ENCODE measurements at regions not wholly inside any gene's neighbourhood (a gene's known extent, or its start where the extent isn't known, plus 50 kb on each side); places are given as distances from the start of the nearest gene placed in this dataset.

DNA sequence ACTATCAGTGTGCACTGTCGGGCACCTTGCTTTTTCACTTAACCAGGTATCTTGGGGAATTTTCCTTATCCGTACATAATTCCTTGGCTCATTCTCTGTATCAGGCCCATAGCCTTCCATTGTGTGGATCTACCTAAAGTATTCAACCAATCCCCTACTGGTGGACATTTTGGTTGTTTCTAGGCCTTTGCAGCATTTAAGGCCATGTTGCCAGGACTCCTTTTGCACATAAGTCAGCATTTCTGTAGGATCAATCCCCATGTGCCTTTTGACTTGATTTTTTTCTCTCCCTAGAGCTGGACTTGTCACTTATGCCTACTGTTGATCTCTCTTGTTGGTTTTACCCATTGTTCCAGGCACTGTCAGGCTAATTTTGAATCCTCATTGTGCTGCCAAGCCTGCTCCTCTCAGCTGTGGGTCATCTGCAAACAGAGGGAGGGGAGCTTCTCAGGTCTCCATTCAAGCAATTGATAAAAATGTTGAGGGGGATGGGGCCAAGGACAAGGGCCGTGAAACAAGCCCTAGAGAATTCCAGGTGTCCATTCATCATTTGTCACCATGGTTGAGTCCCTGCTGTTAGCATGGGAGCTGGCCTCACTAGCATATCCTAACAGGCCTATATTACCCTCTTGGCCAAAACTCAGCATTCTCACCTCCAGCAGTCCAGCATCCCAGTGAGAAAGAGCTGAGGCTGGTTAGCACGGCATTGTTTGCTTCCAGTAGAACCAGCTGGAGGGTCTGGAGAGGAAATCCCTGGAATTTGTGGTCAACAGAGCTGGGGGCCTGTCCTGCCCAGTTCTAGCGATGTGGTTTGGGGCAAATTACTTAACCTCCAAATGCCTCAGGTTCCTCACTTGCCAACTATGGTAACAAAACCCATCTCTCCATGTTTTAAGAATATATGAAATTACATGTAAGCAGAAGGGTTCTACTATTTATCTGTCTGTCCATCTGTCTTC, 178.4 kb downstream of the MRPL14 start:
- DNase-seq: no peak

DNA sequence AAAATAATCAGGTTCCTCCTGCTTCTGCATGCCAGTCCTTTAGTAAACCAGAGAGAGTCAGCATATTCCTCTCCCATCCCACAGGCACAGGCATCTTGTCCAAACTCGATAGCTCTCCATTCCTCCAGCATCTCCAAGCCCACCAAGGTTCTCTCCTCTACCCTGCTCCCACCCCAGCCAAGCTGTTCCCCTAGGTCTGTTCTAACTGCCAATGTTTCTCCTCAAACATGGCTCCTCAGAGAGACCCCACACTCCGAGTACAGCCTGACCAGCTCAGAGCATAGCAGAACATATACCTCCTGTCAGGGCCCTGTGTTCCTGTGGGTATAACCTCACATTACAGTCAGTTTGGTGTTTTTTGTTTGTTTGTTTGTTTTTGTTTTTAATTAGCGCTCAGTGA, 177.8 kb downstream of the VEGFA start:
- no peak for DNase-seq

DNA sequence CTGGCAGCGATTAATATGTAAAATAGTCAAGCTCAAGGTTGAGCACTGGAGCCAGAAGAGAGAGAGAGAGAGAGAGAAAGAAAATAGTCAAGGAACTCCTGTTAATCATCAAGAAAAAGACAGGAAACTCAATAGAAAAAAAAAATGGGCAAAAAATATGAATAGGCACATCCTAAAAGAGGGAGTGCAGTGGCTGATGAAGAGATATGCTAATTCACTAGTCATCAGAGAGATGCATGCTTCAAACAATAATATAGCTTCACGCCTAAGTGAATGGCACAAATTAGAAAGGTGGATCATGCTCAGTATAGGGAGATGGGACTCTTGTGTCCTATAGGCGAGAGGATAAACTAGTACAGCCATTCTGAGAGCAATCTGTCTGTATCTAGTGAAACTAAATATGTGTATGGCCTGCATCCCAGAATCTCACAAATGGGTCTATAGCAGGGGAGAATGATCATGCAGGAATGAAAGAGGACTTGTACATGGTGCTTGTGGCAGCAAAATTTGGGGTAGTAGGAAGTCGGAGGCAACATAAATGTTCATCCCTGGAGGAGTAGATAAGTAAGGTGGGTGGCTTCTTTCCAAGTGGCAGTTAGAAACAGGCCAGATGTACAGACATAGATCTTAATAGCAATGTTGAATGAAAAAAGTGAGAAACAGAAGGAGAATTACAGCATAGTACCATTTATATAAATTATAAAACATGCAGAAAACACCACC, 176.8 kb downstream of the VEGFA start:
- DNase-seq: no peak

DNA sequence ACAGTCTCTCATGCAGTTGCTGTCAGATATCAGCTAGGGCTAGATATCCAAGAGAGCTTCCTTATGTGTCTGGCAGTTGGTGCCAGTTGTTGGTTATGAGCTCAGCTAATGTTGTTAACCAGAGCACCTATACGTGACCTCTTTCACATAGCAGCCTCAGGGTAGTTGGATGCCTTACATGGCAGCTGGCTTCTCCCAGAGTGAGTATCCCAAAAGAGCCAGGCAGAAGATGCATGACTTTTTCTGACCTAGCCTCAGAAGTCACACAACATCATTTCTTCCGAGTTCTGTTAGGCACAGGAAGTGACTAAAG, 175.7 kb downstream of the VEGFA start:
- no peak for DNase-seq

DNA sequence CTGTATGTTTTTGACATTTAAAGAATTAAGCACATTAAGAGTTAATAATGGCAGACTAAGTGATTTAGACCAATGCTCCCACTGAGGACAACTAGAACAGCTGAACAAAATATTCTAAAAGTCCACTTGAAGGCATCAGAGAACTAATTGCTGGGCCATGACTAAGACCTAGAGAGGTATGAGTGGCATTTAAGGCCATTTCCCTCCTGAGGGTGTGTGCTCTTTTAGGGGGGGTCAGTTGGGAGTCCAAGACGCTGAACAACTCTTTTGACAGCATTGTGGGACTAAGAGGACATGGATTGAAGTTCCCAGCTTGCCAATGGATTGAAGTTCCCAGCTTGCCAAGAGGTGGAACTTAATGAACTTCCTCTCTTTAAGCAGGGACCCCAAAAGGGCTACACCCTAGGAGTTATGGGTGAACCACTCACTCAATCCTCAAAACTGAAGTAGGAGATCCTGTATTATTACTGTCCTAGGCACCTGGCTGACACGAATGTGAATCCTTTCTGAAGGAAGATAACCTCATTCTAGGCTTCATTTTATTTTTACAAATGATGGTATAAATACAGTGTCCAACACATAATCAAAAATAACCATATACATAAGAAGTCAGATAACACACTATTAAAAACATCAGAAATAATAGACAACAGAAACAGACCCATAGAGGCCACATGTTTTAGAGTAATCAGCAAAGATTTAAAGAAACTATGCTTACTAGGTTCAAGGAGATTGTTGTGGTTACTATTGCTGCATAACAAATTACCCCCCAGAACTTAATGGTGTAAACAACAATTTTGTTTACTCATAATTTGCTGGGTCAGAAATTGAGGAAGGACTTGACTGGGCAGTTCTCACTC, 175.1 kb downstream of the VEGFA start:
- no peak for DNase-seq

DNA sequence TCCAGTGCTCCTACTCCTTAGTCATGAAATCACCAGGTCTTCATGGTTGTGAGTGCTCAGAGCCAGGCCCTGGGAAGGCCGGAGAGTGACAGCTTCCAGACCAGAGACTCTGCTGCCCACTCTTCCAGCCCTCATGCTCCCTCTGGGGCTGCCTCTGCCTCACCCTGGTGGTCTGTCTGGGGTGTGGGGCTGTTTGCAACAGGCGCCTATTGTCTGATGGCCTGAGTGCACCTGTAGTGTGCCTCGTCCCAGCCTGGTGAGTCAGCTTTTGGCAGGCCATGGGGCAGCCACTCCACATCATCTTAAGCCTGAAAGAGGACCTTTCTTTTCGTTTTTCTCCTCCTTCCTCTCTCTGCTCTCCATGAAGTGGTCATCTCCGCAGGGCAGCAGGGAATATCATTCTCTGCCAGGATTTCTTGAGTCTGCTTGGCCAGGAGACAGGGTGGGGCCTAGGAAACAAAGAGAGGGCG, 173.8 kb downstream of the VEGFA start:
- DNase-seq: no peak

DNA sequence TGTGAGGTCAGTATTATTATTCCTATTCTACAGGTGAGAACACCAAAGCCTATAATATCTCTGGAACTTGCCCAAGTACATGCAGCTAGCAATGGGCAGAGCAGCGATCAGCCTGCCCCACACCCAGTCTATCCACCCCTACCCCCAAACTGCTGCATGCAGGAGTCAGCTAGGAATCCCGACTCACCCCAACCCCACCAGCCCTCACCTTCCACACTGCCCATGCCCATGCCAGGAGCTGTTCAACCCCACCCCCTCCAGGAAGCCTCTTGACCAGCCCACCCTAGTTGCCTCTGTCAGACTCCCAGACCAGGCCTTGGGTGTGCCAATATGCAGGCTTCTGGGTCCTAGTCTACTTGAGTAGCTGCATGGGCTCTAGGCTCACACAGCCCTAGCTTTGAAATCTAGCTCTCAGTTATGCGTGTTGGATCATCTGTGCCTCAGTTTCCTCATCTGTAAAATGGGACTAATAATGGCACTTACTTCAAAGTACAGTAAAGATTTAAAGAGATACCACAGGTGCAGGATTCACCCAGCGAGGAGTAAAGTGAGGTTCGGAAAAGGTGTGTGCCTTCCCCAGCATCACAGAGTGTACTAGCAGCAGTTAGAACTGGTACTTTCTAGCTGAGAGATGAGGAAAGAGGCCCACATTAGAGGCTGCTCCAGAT, 173.2 kb downstream of the VEGFA start:
- no peak for DNase-seq

DNA sequence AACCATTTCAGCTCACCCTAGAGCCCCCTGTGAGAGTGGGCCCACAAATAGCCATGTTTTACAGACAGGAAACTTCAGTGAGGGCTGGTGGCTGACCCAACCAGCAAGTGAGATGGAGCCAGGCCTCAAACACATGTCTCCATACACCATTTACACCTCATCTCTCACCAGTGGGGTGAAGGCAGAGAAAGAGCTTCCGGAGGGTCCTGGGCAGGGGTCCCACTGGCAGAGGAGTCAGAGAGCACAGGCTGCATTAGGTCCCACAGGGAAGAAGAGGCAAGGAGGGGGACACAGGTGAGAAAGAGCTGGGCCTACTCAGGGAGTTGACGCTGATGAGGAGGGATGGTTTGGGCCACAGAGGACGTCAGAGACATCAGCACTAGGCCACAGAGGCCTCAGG, 172.6 kb downstream of the VEGFA start:
- no peak for DNase-seq

DNA sequence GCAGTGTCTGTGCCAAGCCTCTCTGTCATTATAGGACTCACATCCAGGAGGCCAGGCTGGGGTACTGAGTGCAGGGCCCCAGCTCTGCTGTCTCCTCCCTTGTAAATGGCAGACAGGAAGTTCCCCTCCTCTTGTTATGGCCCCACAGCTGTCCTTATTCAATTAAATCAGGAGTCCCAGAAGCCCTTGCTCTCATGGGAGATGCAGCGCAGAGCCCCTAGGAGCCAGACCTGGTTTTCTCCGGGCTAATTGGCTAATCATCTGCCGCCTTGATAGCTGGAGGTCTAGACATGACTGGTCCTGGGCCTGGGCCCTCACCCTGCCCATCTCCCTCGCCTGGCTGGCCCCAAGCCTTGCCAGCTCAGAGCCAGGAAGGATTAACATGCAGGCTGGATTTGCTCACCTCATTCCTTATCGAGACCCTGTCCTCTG, 172.0 kb downstream of the VEGFA start:
- no peak for DNase-seq

DNA sequence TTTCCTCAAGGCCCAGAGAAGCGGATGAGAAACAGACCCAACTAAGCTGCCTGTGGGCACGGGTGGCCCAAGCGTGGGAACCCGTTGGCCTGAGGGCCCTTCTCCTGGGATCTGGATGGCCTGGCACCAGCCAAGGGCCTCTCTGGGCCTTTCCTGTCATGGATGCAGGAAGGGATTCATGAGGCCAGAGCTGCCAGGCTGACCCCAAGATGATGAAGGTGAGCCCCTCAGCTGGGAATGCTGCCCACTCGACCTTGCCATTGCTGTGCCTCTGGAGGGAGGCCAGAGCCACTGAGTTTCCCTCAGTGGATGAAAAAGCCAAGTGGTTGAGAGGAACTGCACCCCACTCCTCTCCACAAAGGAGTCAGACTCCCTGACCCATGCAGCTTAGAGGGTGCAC, 171.2 kb downstream of the VEGFA start:
- no peak for DNase-seq

DNA sequence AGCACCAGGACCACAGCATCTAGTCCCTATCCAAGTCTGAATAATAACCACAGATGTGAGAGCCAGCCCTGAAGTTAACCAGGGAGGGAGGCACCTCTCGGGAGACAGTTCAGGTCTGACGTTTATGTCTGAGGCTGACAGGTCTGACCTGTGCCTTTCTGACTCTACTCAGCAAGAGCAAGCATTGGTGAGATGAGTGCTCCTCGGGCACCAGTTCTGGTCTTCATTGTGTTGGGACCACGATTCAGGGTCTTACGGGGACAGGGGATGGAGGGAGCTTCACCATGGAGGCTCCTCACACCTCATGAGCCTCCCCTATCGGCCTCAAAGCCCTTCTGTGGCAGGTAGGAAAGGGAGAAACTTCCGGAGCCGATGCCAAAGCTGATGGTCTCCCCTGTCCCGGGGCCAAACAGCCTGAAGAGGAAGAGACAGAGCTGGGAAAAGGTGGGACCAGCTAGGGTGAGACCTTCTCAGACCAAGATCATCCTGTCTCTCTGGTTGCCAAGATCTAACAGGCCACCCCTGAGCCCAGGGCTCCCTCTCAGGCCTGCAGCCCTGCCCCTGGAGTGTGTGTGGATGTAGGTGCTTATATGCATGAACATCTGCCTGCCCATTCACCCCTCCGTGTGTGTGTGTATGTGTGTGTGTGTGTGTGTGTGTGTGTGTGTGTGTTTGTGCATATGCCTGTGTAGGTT, 170.5 kb downstream of the VEGFA start:
- DNase-seq: no peak

DNA sequence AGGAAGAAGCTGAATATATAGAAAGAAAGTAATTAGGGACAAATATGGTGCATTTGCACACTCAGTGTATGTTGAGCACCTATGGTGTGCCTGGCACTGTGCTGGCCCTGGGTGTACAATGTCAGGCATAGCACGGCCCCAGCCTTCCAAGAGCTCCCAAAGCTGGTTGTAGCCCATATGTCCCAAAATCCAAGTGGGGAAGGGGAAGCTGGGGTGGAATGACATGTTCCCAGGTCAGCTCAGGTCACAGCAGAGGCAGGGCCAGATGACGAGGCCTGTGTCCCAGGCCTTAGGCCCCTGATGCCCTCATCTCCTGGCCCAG, 170.0 kb downstream of the VEGFA start:
- no peak for DNase-seq

DNA sequence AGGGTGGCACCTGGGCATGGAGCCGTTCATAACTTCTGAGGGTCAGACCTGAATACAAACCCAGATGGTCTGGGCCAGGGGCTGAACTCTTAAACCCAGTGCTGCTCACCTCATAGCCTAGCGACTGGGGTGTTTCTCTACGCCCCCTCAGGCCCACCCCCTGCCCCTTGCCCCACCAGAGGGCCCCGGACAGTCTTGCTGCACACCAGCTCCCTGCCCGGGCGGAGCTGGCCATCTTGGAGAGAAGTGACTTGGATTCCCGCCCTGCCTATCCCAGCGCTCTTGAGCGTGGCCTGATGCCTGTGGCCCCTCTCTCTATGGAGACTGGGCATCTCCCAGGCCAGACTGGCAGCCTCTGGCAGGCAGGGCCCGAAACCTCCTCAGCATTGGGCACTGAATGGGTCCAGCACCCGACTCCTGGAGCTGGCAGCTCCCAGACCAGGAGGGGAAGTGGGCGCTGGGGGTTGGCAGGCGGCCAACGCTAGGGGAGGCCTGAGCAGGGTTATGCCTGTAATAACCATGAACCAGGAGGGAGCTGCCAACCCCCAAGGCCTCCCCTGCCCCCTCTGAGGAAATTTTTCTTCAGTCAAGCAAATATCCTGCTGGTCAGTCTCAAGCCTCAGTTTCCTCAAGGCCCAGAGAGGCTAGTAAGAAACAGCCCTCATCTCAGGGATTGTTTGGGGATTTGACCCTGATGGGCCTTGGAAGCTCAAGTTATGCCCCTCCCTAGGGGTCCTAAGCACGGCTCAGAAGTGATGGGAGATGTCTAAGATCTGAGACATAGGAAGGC, 169.5 kb downstream of the VEGFA start:
- no peak for DNase-seq

DNA sequence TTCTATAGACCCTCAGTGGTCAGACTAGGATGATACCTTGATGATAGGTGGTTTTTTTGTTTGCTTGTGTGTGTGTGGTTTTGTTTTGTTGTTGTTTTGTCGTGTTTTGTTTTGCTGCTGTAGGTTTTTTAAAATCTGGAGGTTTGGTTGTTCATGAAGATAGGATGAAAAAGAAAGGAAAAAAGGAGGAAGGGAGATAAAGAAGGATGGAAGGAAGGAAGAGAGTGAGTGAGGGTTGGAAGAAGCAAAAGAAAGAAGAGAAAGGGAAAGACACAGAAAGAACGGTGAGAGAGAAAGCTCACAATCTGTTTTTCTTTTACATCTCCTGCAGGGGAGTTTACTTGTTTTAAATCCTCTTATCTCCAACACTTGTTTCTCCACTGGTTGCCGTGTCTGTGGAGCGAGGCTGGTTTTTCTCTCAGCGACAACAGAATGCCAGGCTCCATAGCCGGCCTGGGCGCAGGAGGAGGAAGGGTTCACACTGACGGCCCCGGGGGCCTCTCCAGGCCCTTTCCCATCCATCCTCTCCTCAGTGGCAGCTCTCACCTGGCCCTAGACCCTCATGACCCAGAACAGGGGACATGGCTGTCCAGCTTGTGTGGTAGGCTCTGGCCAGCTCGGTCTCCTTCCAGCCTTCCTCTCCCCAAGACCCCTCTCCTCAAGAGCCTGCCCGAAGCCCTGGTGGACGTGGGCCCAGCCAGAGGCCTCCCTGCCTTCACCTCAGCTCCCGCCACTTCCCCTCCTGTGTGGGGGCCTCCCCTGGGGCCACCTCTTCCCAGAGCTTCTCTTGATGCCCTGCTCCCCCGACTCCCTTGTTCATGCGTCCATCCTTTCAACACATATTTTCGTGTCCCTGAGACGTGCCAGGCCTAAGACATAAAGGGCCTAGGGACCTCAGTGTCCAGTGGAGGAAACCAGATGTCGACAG, 168.4 kb downstream of the VEGFA start:
- DNase-seq: no peak

DNA sequence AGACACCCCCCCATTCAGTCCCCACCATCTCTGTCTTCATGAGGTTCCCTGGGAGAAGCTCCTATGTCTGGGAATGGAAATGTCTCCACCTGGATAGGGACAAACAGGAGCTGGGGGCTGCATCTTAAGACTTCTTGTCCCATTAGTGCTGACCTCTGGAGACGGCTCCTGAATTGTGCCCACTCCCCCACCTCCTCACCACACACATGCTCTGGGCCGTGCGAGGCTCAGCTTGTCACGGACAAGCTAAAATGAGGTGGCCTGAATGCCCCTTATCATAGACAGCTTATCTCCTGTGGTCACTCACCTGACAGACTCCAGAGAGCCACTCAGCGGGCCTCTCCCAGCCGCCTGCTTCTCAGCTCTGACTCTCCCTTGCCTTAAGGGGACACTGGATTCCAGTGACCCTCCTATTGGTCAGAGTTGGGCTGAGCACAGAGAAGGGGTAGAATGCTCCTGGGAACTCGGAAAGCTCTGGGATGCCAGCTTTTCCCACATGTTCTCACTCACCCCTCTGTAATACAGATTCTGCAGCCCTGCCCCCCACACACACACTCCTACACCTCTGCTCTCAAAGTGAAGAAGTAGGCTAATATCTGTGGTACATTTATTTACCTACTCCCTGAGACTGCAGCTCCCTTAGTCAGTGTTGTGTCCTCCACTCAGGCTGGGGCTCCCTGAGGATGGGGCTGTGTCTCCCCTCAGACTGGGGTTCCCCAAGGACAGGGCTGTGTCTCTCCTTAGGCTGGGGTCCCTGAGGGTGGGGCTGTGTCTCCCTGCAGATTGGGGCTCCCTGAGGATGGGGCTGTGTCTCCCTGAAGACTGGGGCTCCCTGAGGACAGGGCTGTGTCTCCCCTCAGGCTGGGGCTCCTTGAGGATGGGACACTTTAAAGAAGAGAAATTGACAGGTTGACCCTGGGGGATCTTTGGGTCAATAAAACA, 167.5 kb downstream of the VEGFA start:
- DNase-seq: no peak

DNA sequence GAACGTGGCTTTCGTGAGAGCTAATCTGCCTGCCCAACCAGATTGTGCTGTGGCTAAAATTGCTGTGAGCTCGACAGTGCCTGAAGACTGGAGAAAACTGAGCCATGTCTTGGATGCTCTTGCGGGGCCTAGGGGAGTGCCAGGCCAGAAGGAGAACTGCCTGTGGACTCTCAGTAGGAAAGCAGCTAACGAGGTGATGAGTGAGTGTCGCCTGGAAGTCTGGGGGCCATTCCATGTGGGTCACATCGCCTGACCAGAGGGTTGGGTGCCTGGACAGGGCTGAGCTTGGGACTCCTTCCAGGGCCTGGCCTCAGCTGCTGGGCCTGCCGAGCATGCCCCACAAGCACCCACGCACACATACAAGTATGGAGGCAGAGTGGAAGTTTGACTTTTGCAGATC, 166.5 kb downstream of the VEGFA start:
- no peak for DNase-seq

DNA sequence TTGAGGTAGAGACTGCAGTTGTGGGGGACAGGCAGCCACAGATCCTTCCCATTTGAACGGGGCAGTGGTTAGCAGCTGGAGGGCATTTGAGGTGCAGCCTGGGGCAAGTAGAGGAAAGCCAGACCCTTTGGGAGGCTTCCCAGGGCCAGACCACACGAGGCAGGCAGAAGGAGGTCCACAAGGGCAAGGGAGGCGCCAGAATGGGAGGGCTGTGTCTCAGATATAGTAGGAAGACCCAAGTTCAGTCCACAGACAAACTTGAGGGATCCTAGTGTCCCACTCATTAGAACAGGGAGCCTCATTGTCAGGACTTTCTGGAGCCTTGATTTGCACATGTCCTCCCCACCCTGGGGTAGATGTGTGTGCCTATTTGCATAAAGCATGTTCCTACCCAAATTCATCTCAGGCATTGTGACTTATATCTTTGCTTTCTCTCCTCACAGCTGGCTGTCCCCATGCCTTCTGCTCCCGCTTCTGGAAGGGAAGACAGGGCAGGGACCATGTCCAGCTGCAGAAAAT, 166.0 kb downstream of the VEGFA start:
- no peak for DNase-seq

DNA sequence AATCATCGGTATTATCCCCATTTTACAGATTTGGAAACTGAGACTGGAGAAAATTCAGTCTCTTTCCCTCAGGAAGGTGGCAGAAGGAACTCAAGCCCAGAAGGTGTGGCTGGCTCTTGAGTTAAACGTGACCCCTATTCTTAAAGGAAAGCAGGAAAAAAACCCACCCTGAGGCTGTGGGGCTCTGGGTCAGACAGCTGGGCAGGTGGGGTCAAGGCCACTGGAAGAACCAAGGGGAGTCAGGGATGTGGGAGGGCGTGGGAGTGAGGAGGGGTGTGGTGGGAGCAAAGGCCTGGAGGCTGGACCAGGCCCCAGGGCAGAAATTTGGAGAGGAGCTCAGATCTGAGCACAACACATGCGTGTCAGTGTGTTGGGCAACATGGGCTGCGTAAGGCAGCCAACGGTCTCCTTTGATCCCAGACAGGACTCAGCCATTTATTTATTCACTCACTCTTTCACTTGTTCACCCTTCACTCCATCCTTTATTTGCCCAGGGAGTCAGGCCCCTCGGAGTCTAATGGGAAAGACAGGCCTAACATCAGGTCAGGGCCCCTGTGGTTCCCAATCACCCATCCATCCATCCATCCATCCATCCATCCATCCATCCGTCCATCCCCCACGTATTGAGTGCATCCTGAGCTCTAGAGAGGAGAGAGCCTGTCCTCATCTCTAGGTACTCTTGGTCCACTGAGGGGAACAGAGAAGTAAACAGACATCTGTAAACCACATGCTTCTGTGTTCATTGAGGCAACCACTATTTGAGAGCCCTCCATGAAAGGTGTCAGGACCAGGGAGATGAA, 165.0 kb downstream of the VEGFA start:
- no peak for DNase-seq

Data from DMS153 (cell line).